DND-41 (cell line): ENCODE measurements at regions not wholly inside any gene's neighbourhood (a gene's known extent, or its start where the extent isn't known, plus 50 kb on each side); places are given as distances from the start of the nearest gene placed in this dataset.

Experiments used
- EZH2 ChIP-seq: IDR thresholded peaks from 3 replicates; pipeline ENCODE4 v1.6.1; 2012; ENCODE audit warnings: borderline replicate concordance, low read depth, mild to moderate bottlenecking, moderate library complexity, low read length, inconsistent platforms; ENCODE audit not compliant: severe bottlenecking
- TF ChIP-seq, protein P1 (sequence below): IDR thresholded peaks from 2 replicates; pipeline ENCODE4 v1.5.1; 2012; ENCODE audit warnings: borderline replicate concordance, low read length, moderate library complexity, mild to moderate bottlenecking; ENCODE audit not compliant: poor library complexity, severe bottlenecking; ENCODE audit errors: extremely low read depth

GRCh38 chr4:81723019-81723884, 251.5 kb upstream of the RASGEF1B start:
- TF ChIP-seq, protein P1, sequence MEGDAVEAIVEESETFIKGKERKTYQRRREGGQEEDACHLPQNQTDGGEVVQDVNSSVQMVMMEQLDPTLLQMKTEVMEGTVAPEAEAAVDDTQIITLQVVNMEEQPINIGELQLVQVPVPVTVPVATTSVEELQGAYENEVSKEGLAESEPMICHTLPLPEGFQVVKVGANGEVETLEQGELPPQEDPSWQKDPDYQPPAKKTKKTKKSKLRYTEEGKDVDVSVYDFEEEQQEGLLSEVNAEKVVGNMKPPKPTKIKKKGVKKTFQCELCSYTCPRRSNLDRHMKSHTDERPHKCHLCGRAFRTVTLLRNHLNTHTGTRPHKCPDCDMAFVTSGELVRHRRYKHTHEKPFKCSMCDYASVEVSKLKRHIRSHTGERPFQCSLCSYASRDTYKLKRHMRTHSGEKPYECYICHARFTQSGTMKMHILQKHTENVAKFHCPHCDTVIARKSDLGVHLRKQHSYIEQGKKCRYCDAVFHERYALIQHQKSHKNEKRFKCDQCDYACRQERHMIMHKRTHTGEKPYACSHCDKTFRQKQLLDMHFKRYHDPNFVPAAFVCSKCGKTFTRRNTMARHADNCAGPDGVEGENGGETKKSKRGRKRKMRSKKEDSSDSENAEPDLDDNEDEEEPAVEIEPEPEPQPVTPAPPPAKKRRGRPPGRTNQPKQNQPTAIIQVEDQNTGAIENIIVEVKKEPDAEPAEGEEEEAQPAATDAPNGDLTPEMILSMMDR = no peak
- TF ChIP-seq EZH2 = no peak
